Right lobe of liver (tissue), 4 donors: ENCODE measurements at regions not wholly inside any gene's neighbourhood (a gene's known extent, or its start where the extent isn't known, plus 50 kb on each side); places are given as distances from the start of the nearest gene placed in this dataset.

Experiments used
- POLR2A ChIP-seq: fragments of 450-650 bp; IDR thresholded peaks from one replicate; pipeline ENCODE4 v1.6.1; 2017; ENCODE audit warnings: antibody characterized with exemption, mild to moderate bottlenecking
- TF ChIP-seq, protein P1 (sequence below), 4 donors: fragments of 200-600 bp in 3 of 4; fragments of 450-650 bp in 1 of 4; IDR thresholded peaks; one replicate each; pipeline versions ENCODE4 v1.5.1 to v1.8.0; 2016 to 2022; ENCODE audit warnings: antibody characterized with exemption in 4 of 4, mild to moderate bottlenecking in 2 of 4
- donor health status: DM: no; HTN: no; CAD: no.
- donor health status: DM: no; HTN: no; CAD: no.
- donor health status: DM: no; HTN: yes; CAD: no.

DNA sequence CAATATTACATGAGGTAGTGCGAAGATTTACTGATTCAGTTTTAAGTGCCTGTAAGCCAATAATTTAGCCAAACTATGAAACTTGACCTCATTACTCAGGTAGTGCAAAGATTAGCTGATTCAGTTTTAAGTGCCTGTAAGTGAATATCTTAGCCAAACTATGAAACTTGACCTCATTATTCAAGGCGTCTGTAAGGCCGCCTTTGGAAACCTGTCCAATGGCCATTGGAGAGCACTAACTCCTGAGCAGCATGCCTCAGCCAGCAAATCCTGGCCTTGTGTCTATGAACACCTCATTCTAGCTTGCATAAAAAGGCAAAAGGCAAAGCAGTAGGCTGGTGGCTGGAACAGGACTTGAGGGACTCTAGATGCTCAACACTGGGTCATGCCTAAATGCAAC is 127.0 kb upstream of the GPR12 start:
- TF ChIP-seq POLR2A: no peak
- TF ChIP-seq, protein P1, sequence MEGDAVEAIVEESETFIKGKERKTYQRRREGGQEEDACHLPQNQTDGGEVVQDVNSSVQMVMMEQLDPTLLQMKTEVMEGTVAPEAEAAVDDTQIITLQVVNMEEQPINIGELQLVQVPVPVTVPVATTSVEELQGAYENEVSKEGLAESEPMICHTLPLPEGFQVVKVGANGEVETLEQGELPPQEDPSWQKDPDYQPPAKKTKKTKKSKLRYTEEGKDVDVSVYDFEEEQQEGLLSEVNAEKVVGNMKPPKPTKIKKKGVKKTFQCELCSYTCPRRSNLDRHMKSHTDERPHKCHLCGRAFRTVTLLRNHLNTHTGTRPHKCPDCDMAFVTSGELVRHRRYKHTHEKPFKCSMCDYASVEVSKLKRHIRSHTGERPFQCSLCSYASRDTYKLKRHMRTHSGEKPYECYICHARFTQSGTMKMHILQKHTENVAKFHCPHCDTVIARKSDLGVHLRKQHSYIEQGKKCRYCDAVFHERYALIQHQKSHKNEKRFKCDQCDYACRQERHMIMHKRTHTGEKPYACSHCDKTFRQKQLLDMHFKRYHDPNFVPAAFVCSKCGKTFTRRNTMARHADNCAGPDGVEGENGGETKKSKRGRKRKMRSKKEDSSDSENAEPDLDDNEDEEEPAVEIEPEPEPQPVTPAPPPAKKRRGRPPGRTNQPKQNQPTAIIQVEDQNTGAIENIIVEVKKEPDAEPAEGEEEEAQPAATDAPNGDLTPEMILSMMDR (IDR thresholded peaks at IDR 0.05): no peak
